K562 (cell line): ENCODE measurements at regions not wholly inside any gene's neighbourhood (a gene's known extent, or its start where the extent isn't known, plus 50 kb on each side); places are given as distances from the start of the nearest gene placed in this dataset.

Experiments used
- DIDO1 ChIP-seq: fragments of 450-650 bp; IDR thresholded peaks from 2 replicates; pipeline ENCODE4 v1.6.1; 2016; ENCODE audit warnings: low read depth, missing biosample characterization, missing genetic modification characterization
- MXI1 ChIP-seq: IDR thresholded peaks from 2 replicates; pipeline ENCODE4 v1.6.1; 2011; ENCODE audit warnings: low read depth, mild to moderate bottlenecking, improper control_type of control experiment, low read length
- ZFPM2 ChIP-seq: fragments of 250-450 bp; sonication (Bioruptor Pico); IDR thresholded peaks from 2 replicates; pipeline ENCODE4 v1.5.1; 2022; ENCODE audit warnings: mild to moderate bottlenecking
- ZNF766 ChIP-seq: fragments of 200-800 bp; sonication (Bioruptor generic); conservative IDR thresholded peaks from 2 replicates; pipeline ENCODE4 v1.6.1; 2016; ENCODE audit warnings: missing genetic modification characterization, missing compliant biosample characterization
- TF ChIP-seq, protein P1 (sequence below), 3 experiments: IDR thresholded peaks in 2 of 3; conservative IDR thresholded peaks in 1 of 3; 2 replicates each; pipeline ENCODE4 v1.5.1; 2011 to 2012; ENCODE audit warnings: low read length in 3 of 3, mild to moderate bottlenecking in 3 of 3, control low read depth in 2 of 3, improper control_type of control experiment in 1 of 3, inconsistent platforms in 1 of 3, low read depth in 1 of 3, mixed read lengths in 1 of 3, moderate library complexity in 1 of 3; ENCODE audit not compliant: insufficient read depth in 2 of 3
- TF ChIP-seq, protein P2 (sequence below): sonication (generic); formaldehyde crosslinking; IDR thresholded peaks from 2 replicates; pipeline ENCODE4 v1.9.0; 2022; ENCODE audit warnings: mild to moderate bottlenecking, missing genetic modification reagents
- TF ChIP-seq, protein P3 (sequence below), 2 experiments: fragments of 450-650 bp in 1 of 2; IDR thresholded peaks; 2 replicates each; pipeline ENCODE4 v1.6.1; 2011 to 2017; ENCODE audit warnings: low read depth in 2 of 2, antibody characterized with exemption in 1 of 2, borderline replicate concordance in 1 of 2, low read length in 1 of 2, mild to moderate bottlenecking in 1 of 2, mixed read lengths in 1 of 2; ENCODE audit not compliant: control insufficient read depth in 1 of 2
- TF ChIP-seq, protein P4 (sequence below), 2 experiments: fragments of 450-650 bp; formaldehyde crosslinking in 1 of 2; IDR thresholded peaks; 2 replicates each; pipeline versions ENCODE4 v1.4.0 to v1.6.1; 2014 to 2020; ENCODE audit warnings: mild to moderate bottlenecking in 2 of 2, borderline replicate concordance in 1 of 2, low read depth in 1 of 2
- TF ChIP-seq, protein P5 (sequence below): sonication (generic); formaldehyde crosslinking; IDR thresholded peaks from 2 replicates; pipeline ENCODE4 v1.8.1; 2023; ENCODE audit warnings: mild to moderate bottlenecking, missing genetic modification reagents

DNA sequence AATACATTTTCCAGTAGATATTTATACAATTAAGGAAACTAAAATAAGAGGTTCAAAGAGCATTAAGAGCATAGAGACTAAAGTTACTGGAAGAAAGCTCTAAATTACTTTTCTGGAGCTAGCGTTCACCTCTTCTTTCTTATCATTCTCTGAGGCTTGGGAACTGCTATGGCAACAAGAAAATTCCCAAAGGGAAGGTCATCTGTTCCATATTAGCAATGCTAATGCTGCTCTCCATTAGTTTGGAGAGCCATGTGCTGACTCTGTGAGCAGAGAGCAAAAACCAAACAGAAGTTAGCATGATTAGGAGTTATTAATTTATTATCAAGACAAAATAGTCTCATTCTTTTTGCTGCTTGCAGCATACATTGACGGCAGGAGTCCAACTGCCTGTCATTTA lies 143.1 kb upstream of the SLC16A7 start:
- TF ChIP-seq, protein P1, sequence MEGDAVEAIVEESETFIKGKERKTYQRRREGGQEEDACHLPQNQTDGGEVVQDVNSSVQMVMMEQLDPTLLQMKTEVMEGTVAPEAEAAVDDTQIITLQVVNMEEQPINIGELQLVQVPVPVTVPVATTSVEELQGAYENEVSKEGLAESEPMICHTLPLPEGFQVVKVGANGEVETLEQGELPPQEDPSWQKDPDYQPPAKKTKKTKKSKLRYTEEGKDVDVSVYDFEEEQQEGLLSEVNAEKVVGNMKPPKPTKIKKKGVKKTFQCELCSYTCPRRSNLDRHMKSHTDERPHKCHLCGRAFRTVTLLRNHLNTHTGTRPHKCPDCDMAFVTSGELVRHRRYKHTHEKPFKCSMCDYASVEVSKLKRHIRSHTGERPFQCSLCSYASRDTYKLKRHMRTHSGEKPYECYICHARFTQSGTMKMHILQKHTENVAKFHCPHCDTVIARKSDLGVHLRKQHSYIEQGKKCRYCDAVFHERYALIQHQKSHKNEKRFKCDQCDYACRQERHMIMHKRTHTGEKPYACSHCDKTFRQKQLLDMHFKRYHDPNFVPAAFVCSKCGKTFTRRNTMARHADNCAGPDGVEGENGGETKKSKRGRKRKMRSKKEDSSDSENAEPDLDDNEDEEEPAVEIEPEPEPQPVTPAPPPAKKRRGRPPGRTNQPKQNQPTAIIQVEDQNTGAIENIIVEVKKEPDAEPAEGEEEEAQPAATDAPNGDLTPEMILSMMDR (IDR thresholded peaks at IDR 0.05 in 2 of 3, conservative IDR thresholded peaks at IDR 0.05 in 1 of 3; ENCODE audit: insufficient read depth in 2 of 3, low read depth in 1 of 3, low read length in 3 of 3) = no peak
- TF ChIP-seq, protein P2, sequence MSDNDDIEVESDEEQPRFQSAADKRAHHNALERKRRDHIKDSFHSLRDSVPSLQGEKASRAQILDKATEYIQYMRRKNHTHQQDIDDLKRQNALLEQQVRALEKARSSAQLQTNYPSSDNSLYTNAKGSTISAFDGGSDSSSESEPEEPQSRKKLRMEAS = no peak
- TF ChIP-seq DIDO1 (tag) = no peak
- TF ChIP-seq, protein P3, sequence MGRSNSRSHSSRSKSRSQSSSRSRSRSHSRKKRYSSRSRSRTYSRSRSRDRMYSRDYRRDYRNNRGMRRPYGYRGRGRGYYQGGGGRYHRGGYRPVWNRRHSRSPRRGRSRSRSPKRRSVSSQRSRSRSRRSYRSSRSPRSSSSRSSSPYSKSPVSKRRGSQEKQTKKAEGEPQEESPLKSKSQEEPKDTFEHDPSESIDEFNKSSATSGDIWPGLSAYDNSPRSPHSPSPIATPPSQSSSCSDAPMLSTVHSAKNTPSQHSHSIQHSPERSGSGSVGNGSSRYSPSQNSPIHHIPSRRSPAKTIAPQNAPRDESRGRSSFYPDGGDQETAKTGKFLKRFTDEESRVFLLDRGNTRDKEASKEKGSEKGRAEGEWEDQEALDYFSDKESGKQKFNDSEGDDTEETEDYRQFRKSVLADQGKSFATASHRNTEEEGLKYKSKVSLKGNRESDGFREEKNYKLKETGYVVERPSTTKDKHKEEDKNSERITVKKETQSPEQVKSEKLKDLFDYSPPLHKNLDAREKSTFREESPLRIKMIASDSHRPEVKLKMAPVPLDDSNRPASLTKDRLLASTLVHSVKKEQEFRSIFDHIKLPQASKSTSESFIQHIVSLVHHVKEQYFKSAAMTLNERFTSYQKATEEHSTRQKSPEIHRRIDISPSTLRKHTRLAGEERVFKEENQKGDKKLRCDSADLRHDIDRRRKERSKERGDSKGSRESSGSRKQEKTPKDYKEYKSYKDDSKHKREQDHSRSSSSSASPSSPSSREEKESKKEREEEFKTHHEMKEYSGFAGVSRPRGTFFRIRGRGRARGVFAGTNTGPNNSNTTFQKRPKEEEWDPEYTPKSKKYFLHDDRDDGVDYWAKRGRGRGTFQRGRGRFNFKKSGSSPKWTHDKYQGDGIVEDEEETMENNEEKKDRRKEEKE (IDR thresholded peaks at IDR 0.05; ENCODE audit: borderline replicate concordance in 1 of 2, control insufficient read depth in 1 of 2, low read depth in 2 of 2, low read length in 1 of 2) = no peak
- TF ChIP-seq, protein P4, sequence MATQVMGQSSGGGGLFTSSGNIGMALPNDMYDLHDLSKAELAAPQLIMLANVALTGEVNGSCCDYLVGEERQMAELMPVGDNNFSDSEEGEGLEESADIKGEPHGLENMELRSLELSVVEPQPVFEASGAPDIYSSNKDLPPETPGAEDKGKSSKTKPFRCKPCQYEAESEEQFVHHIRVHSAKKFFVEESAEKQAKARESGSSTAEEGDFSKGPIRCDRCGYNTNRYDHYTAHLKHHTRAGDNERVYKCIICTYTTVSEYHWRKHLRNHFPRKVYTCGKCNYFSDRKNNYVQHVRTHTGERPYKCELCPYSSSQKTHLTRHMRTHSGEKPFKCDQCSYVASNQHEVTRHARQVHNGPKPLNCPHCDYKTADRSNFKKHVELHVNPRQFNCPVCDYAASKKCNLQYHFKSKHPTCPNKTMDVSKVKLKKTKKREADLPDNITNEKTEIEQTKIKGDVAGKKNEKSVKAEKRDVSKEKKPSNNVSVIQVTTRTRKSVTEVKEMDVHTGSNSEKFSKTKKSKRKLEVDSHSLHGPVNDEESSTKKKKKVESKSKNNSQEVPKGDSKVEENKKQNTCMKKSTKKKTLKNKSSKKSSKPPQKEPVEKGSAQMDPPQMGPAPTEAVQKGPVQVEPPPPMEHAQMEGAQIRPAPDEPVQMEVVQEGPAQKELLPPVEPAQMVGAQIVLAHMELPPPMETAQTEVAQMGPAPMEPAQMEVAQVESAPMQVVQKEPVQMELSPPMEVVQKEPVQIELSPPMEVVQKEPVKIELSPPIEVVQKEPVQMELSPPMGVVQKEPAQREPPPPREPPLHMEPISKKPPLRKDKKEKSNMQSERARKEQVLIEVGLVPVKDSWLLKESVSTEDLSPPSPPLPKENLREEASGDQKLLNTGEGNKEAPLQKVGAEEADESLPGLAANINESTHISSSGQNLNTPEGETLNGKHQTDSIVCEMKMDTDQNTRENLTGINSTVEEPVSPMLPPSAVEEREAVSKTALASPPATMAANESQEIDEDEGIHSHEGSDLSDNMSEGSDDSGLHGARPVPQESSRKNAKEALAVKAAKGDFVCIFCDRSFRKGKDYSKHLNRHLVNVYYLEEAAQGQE (IDR thresholded peaks at IDR 0.05; ENCODE audit: borderline replicate concordance) = no peak
- TF ChIP-seq, protein P4 (CRISPR knock-in tag; IDR thresholded peaks at IDR 0.05; ENCODE audit: low read depth) = no peak
- no peak for TF ChIP-seq MXI1
- TF ChIP-seq, protein P5, sequence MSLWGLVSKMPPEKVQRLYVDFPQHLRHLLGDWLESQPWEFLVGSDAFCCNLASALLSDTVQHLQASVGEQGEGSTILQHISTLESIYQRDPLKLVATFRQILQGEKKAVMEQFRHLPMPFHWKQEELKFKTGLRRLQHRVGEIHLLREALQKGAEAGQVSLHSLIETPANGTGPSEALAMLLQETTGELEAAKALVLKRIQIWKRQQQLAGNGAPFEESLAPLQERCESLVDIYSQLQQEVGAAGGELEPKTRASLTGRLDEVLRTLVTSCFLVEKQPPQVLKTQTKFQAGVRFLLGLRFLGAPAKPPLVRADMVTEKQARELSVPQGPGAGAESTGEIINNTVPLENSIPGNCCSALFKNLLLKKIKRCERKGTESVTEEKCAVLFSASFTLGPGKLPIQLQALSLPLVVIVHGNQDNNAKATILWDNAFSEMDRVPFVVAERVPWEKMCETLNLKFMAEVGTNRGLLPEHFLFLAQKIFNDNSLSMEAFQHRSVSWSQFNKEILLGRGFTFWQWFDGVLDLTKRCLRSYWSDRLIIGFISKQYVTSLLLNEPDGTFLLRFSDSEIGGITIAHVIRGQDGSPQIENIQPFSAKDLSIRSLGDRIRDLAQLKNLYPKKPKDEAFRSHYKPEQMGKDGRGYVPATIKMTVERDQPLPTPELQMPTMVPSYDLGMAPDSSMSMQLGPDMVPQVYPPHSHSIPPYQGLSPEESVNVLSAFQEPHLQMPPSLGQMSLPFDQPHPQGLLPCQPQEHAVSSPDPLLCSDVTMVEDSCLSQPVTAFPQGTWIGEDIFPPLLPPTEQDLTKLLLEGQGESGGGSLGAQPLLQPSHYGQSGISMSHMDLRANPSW (CRISPR knock-in tag) = no peak
- TF ChIP-seq ZNF766 (CRISPR knock-in tag) = no peak
- no peak for TF ChIP-seq ZFPM2 (CRISPR knock-in tag)
